ENCODE measurements at regions not wholly inside any gene's neighbourhood (a gene's known extent, or its start where the extent isn't known, plus 50 kb on each side); places are given as distances from the start of the nearest gene placed in this dataset.

GRCh38 chrX:5791721-5792120 is 436.9 kb downstream of the NLGN4X start:
- Mint-ChIP-seq H3K27ac (no peak overlapping the region), H3K27me3 (ENCODE audit: insufficient read depth) (no peaks in the 10 kb centered on the region), H3K9me3 (peaks cover 16% of the 10 kb centered on the region), H3K4me3 (no peak overlapping the region), H3K4me1 (no peaks in the 10 kb centered on the region), H3K36me3 (ENCODE audit: low read depth) (peaks cover 2% of the 10 kb centered on the region)
- Histone ChIP-seq H3K27ac (ENCODE audit: low read depth, low read length) (no peak overlapping the region), H3K4me1 (ENCODE audit: control insufficient read depth, insufficient read depth, low read length) (no peaks in the 10 kb centered on the region), H3K9me3 (ENCODE audit: control insufficient read depth, low read length) (no peaks in the 10 kb centered on the region), H3K9ac (ENCODE audit: extremely low read depth, low read length, poor library complexity, severe bottlenecking) (no peak overlapping the region), H3K27me3 (ENCODE audit: control insufficient read depth, insufficient read depth, low read length, poor library complexity, severe bottlenecking) (no peaks in the 10 kb centered on the region), H3K36me3 (ENCODE audit: control insufficient read depth, insufficient read depth, low read length) (no peaks in the 10 kb centered on the region), H3K4me3 (ENCODE audit: low read length) (no peak overlapping the region)
- TF ChIP-seq CTCF (conservative IDR thresholded peaks at IDR 0.05): no peak
- 93% methylated on average over 3 of the region's 4 CpGs; no CpG with 5 or more reads in 1 of the 2 experiments for WGBS, 2 experiments (ENCODE audit: insufficient coverage in 1 of 2, insufficient read length in 1 of 2)
- no peak for DNase-seq

- Histone ChIP-seq H3K4me1 (ENCODE audit: control insufficient read depth, insufficient read depth, low read length) (no peaks in the 10 kb centered on the region), H3K27me3 (ENCODE audit: control insufficient read depth, insufficient read depth, low read length, poor library complexity, severe bottlenecking) (no peaks in the 10 kb centered on the region), H3K9me3 (ENCODE audit: control insufficient read depth, low read length) (no peaks in the 10 kb centered on the region), H3K27ac (ENCODE audit: low read depth, low read length) (no peak overlapping the region), H3K4me3 (ENCODE audit: low read length) (no peak overlapping the region), H3K9ac (ENCODE audit: extremely low read depth, low read length, poor library complexity, severe bottlenecking) (no peak overlapping the region), H3K36me3 (ENCODE audit: control insufficient read depth, insufficient read depth, low read length) (no peaks in the 10 kb centered on the region)
- no peaks in the 10 kb centered on the region for H3K4me1 Mint-ChIP-seq
- no peak overlapping the region for H3K27ac Mint-ChIP-seq
- H3K4me3 Mint-ChIP-seq: no peak overlapping the region
- no peaks in the 10 kb centered on the region for H3K27me3 Mint-ChIP-seq (ENCODE audit: insufficient read depth)
- no peak for TF ChIP-seq CTCF (conservative IDR thresholded peaks at IDR 0.05)
- H3K36me3 Mint-ChIP-seq (ENCODE audit: low read depth): no peaks in the 10 kb centered on the region
- WGBS, 2 experiments (ENCODE audit: insufficient coverage in 1 of 2, insufficient read length in 1 of 2): 98 to 100% methylated on average over 1 to 3 of the region's 4 CpGs
- peaks cover 2% of the 10 kb centered on the region for H3K9me3 Mint-ChIP-seq
- DNase-seq: no peak
These were observed 439.8 kb downstream of the NLGN4X start for GRCh38 chrX:5788910-5789309.

GRCh38 chrX:5780821-5781220 is 447.8 kb downstream of the NLGN4X start:
- no peak overlapping the region for H3K27ac Mint-ChIP-seq
- H3K9me3 ChIP-seq (ENCODE audit: control insufficient read depth, low read length): no peaks in the 10 kb centered on the region
- WGBS, 2 experiments (ENCODE audit: insufficient coverage in 1 of 2, insufficient read length in 1 of 2): 40% methylated on average over 2 of the region's 2 CpGs; no CpG with 5 or more reads in 1 of the 2 experiments
- no peak overlapping the region for H3K27ac ChIP-seq (ENCODE audit: low read depth, low read length)
- peaks cover 4% of the 10 kb centered on the region for H3K9me3 Mint-ChIP-seq
- no peaks in the 10 kb centered on the region for H3K27me3 ChIP-seq (ENCODE audit: control insufficient read depth, insufficient read depth, low read length, poor library complexity, severe bottlenecking)
- no peak overlapping the region for H3K4me3 Mint-ChIP-seq
- DNase-seq: no peak
- no peak overlapping the region for H3K9ac ChIP-seq (ENCODE audit: extremely low read depth, low read length, poor library complexity, severe bottlenecking)
- H3K36me3 ChIP-seq (ENCODE audit: control insufficient read depth, insufficient read depth, low read length): no peaks in the 10 kb centered on the region
- H3K36me3 Mint-ChIP-seq (ENCODE audit: low read depth): no peaks in the 10 kb centered on the region
- no peak for TF ChIP-seq CTCF (conservative IDR thresholded peaks at IDR 0.05)
- no peaks in the 10 kb centered on the region for H3K4me1 ChIP-seq (ENCODE audit: control insufficient read depth, insufficient read depth, low read length)
- no peak overlapping the region for H3K4me3 ChIP-seq (ENCODE audit: low read length)
- no peaks in the 10 kb centered on the region for H3K27me3 Mint-ChIP-seq (ENCODE audit: insufficient read depth)
- H3K4me1 Mint-ChIP-seq: no peaks in the 10 kb centered on the region
